Adrenal gland (tissue), 5 donors: ENCODE measurements at regions not wholly inside any gene's neighbourhood (a gene's known extent, or its start where the extent isn't known, plus 50 kb on each side); places are given as distances from the start of the nearest gene placed in this dataset.

Source experiments
- POLR2A ChIP-seq, 2 donors: fragments of 450-650 bp; IDR thresholded peaks; one replicate each; pipeline ENCODE4 v1.6.1; 2017; ENCODE audit warnings: antibody characterized with exemption in 2 of 2, mild to moderate bottlenecking in 2 of 2, moderate library complexity in 1 of 2
- TF ChIP-seq, protein P1 (sequence below), 6 experiments: fragments of 450-650 bp in 4 of 6; fragments of 200-600 bp in 2 of 6; sonication (generic) in 1 of 6; IDR thresholded peaks; 1 replicate in 5 of 6; 2 replicates in 1 of 6; pipeline versions ENCODE4 v1.5.1 to v1.8.0; 2016 to 2021; ENCODE audit warnings: antibody characterized with exemption in 6 of 6, mild to moderate bottlenecking in 2 of 6, moderate library complexity in 1 of 6
- donor health status: DM: no; HTN: no; CAD: no.

DNA sequence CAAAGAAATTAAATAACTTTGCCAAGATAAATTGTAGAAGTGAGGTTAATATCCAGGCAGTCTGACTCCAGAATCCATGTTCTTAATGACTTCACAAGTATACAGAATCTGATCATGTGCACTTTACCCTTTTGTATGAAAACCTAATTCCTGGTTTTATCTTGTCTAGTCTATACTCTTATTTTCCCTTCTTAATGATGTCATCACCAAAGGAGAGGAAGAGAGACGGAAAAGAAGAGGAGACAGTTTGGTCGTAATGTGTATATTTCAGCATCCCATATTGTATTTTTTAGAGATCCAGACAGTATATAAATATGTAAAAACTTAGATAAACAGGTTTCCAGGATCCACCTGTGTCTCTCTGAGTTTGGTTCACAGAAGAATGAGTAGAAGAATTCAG, 159.9 kb upstream of the MDFIC start:
- no peak for TF ChIP-seq POLR2A (IDR thresholded peaks at IDR 0.05)
- TF ChIP-seq, protein P1, sequence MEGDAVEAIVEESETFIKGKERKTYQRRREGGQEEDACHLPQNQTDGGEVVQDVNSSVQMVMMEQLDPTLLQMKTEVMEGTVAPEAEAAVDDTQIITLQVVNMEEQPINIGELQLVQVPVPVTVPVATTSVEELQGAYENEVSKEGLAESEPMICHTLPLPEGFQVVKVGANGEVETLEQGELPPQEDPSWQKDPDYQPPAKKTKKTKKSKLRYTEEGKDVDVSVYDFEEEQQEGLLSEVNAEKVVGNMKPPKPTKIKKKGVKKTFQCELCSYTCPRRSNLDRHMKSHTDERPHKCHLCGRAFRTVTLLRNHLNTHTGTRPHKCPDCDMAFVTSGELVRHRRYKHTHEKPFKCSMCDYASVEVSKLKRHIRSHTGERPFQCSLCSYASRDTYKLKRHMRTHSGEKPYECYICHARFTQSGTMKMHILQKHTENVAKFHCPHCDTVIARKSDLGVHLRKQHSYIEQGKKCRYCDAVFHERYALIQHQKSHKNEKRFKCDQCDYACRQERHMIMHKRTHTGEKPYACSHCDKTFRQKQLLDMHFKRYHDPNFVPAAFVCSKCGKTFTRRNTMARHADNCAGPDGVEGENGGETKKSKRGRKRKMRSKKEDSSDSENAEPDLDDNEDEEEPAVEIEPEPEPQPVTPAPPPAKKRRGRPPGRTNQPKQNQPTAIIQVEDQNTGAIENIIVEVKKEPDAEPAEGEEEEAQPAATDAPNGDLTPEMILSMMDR (IDR thresholded peaks at IDR 0.05): no peak
